Thymus (tissue), 11 donors: ENCODE measurements at regions not wholly inside any gene's neighbourhood (a gene's known extent, or its start where the extent isn't known, plus 50 kb on each side); places are given as distances from the start of the nearest gene placed in this dataset.

Experiments used
- DNase-seq, 9 donors: peaks; one replicate each; pipeline ENCODE4 v3.0.0-alpha.2; 2013; ENCODE audit warnings: low spot score in 9 of 9, low read depth in 6 of 9, missing footprints in 1 of 9
- H3K27ac ChIP-seq, 2 donors: one replicate each; pipeline ENCODE4 v1.5.1; 2013; ENCODE audit warnings: control low read depth in 1 of 2, low read depth in 1 of 2, low read length in 1 of 2, mild to moderate bottlenecking in 1 of 2, moderate library complexity in 1 of 2
- H3K27me3 ChIP-seq, 2 donors: one replicate each; pipeline ENCODE4 v1.5.1; 2013; ENCODE audit warnings: low read length in 1 of 2; ENCODE audit not compliant: control insufficient read depth in 2 of 2, insufficient read depth in 1 of 2
- H3K36me3 ChIP-seq, 2 donors: one replicate each; pipeline ENCODE4 v1.5.1; 2013; ENCODE audit warnings: low read length in 1 of 2, mild to moderate bottlenecking in 1 of 2, moderate library complexity in 1 of 2; ENCODE audit not compliant: control insufficient read depth in 2 of 2, insufficient read depth in 2 of 2
- H3K4me1 ChIP-seq, 2 donors: one replicate each; pipeline ENCODE4 v1.5.1; 2013; ENCODE audit warnings: low read length in 2 of 2; ENCODE audit not compliant: control insufficient read depth in 2 of 2, insufficient read depth in 2 of 2
- H3K4me3 ChIP-seq, 2 donors: one replicate each; pipeline ENCODE4 v1.5.1; 2013; ENCODE audit warnings: low read length in 2 of 2, control low read depth in 1 of 2, mild to moderate bottlenecking in 1 of 2
- H3K9me3 ChIP-seq, 2 donors: one replicate each; pipeline ENCODE4 v1.5.1; 2013; ENCODE audit warnings: low read length in 1 of 2, mild to moderate bottlenecking in 1 of 2; ENCODE audit not compliant: control insufficient read depth in 2 of 2, insufficient read depth in 1 of 2
- WGBS: extraction: QIAGEN DNeasy Blood & Tissue Kit; methylation state at CpG from one replicate; pipeline ENCODE4 v1.1.7; 2013; 5-methylcytosine and 5-hydroxymethylcytosine counted together
- donor health status: healthy.

GRCh38 chr16:77002644-77003043 is 188.3 kb upstream of the MON1B start:
- no peaks in the 10 kb centered on the region for H3K27me3 ChIP-seq
- H3K36me3 ChIP-seq, result no peaks in the 10 kb centered on the region
- WGBS, result 86% methylated on average over 4 of the region's 4 CpGs
- no peaks in the 10 kb centered on the region for H3K9me3 ChIP-seq
- H3K4me1 ChIP-seq, result no peaks in the 10 kb centered on the region
- no peak overlapping the region for H3K27ac ChIP-seq
- no peak for DNase-seq
- H3K4me3 ChIP-seq, result no peak overlapping the region

- no peak for DNase-seq
- H3K4me1 ChIP-seq, result no peaks in the 10 kb centered on the region
- no peak overlapping the region for H3K27ac ChIP-seq
- peaks cover 0 to 1% of the 10 kb centered on the region in 2 donors for H3K9me3 ChIP-seq
- H3K36me3 ChIP-seq, result no peaks in the 10 kb centered on the region
- no peaks in the 10 kb centered on the region for H3K27me3 ChIP-seq
- WGBS, result 82% methylated on average over 6 of the region's 6 CpGs
- no peak overlapping the region for H3K4me3 ChIP-seq
Observed at GRCh38 chr16:77009453-77009852, 181.5 kb upstream of the MON1B start.

- no peak overlapping the region for H3K4me3 ChIP-seq
- H3K27ac ChIP-seq, result no peak overlapping the region
- 82% methylated on average over 2 of the region's 2 CpGs for WGBS
- no peak for DNase-seq
- H3K9me3 ChIP-seq, result peaks cover 0 to 1% of the 10 kb centered on the region in 2 donors
- H3K27me3 ChIP-seq, result no peaks in the 10 kb centered on the region
- H3K4me1 ChIP-seq, result no peaks in the 10 kb centered on the region
- no peaks in the 10 kb centered on the region for H3K36me3 ChIP-seq
Observed at GRCh38 chr16:77014441-77014840, 176.5 kb upstream of the MON1B start.

- H3K9me3 ChIP-seq, result no peaks in the 10 kb centered on the region
- no peaks in the 10 kb centered on the region for H3K27me3 ChIP-seq
- H3K27ac ChIP-seq, result no peak overlapping the region
- 91% methylated on average over 1 of the region's 1 CpG for WGBS
- no peak for DNase-seq
- H3K4me1 ChIP-seq, result no peaks in the 10 kb centered on the region
- H3K4me3 ChIP-seq, result no peak overlapping the region
- no peaks in the 10 kb centered on the region for H3K36me3 ChIP-seq
Observed at GRCh38 chr16:77030600-77030999, 160.4 kb upstream of the MON1B start.

GRCh38 chr16:77033516-77033915 is 157.5 kb upstream of the MON1B start:
- H3K27me3 ChIP-seq, result no peaks in the 10 kb centered on the region
- no peak for DNase-seq
- no peaks in the 10 kb centered on the region for H3K36me3 ChIP-seq
- no peak overlapping the region for H3K4me3 ChIP-seq
- H3K9me3 ChIP-seq, result no peaks in the 10 kb centered on the region
- H3K4me1 ChIP-seq, result no peaks in the 10 kb centered on the region
- 93% methylated on average over 2 of the region's 2 CpGs for WGBS
- no peak overlapping the region for H3K27ac ChIP-seq

- Histone ChIP-seq H3K9me3 (no peaks in the 10 kb centered on the region), H3K36me3 (no peaks in the 10 kb centered on the region)
Observed at GRCh38 chr16:77035361-77035760, 155.6 kb upstream of the MON1B start.

GRCh38 chr16:77037696-77038347 is 153.2 kb upstream of the MON1B start:
- H3K27me3 ChIP-seq, result no peaks in the 10 kb centered on the region
- DNase-seq, result no peak
- H3K27ac ChIP-seq, result no peak overlapping the region
- WGBS, result 70% methylated on average over 2 of the region's 2 CpGs
- no peaks in the 10 kb centered on the region for H3K36me3 ChIP-seq
- no peaks in the 10 kb centered on the region for H3K4me1 ChIP-seq
- H3K4me3 ChIP-seq, result no peak overlapping the region
- H3K9me3 ChIP-seq, result no peaks in the 10 kb centered on the region

More at GRCh38 chr16:77035361-77035760, 155.6 kb upstream of the MON1B start:
- H3K4me1 ChIP-seq, result no peaks in the 10 kb centered on the region
- H3K4me3 ChIP-seq, result no peak overlapping the region
- DNase-seq, result no peak
- H3K27me3 ChIP-seq, result no peaks in the 10 kb centered on the region
- H3K27ac ChIP-seq, result no peak overlapping the region

- H3K36me3 ChIP-seq, result no peaks in the 10 kb centered on the region
- no peaks in the 10 kb centered on the region for H3K27me3 ChIP-seq
- 92% methylated on average over 5 of the region's 5 CpGs for WGBS
- H3K4me3 ChIP-seq, result no peak overlapping the region
- no peak for DNase-seq
- H3K9me3 ChIP-seq, result no peaks in the 10 kb centered on the region
- H3K4me1 ChIP-seq, result no peaks in the 10 kb centered on the region
- no peak overlapping the region for H3K27ac ChIP-seq
Observed at GRCh38 chr16:77041468-77041867, 149.5 kb upstream of the MON1B start.

GRCh38 chr16:77043076-77043475 is 147.9 kb upstream of the MON1B start:
- WGBS, result 93% methylated on average over 1 of the region's 1 CpG
- H3K4me1 ChIP-seq, result no peaks in the 10 kb centered on the region
- no peak overlapping the region for H3K27ac ChIP-seq
- no peaks in the 10 kb centered on the region for H3K27me3 ChIP-seq
- H3K36me3 ChIP-seq, result no peaks in the 10 kb centered on the region
- peak in 3 of 9 donors; percentile 7 to 28 (median 17) for DNase-seq
- no peaks in the 10 kb centered on the region for H3K9me3 ChIP-seq
- H3K4me3 ChIP-seq, result no peak overlapping the region
